HG03558 (cell line): ENCODE measurements at regions not wholly inside any gene's neighbourhood (a gene's known extent, or its start where the extent isn't known, plus 50 kb on each side); places are given as distances from the start of the nearest gene placed in this dataset.

Experiments used
- ATAC-seq: cut with Tn5 transposase; IDR thresholded peaks from one replicate; pipeline ENCODE4 v1.9.1; 2021; ENCODE audit warnings: moderate number of reproducible peaks; ENCODE audit not compliant: unreplicated experiment; ENCODE audit errors: extremely low read depth

- no peak for ATAC-seq
Observed at GRCh38 chr2:150169237-150169629, 318.2 kb downstream of the RND3 start.

GRCh38 chr2:150168595-150169236 is 318.8 kb downstream of the RND3 start:
- ATAC-seq = no peak

- peak; percentile 95 for ATAC-seq
Observed at GRCh38 chr2:150167711-150168110, 319.8 kb downstream of the RND3 start.

GRCh38 chr2:150166313-150167051 is 321.0 kb downstream of the RND3 start:
- ATAC-seq = no peak

- ATAC-seq = no peak
Observed at GRCh38 chr2:150165988-150166312, 321.5 kb downstream of the RND3 start.

GRCh38 chr2:150165442-150165841 is 322.0 kb downstream of the RND3 start:
- ATAC-seq = no peak

- ATAC-seq = no peak
Observed at GRCh38 chr2:150162241-150162942, 325.1 kb downstream of the RND3 start.

GRCh38 chr2:150160058-150160457 is 327.4 kb downstream of the RND3 start:
- ATAC-seq = no peak

- no peak for ATAC-seq
Observed at GRCh38 chr2:150159300-150159699, 328.2 kb downstream of the RND3 start.

GRCh38 chr2:150156876-150157275 is 330.6 kb downstream of the RND3 start:
- ATAC-seq = no peak

GRCh38 chr2:150156415-150156814 is 331.1 kb downstream of the RND3 start:
- ATAC-seq = no peak

GRCh38 chr2:150154308-150154797 is 333.1 kb downstream of the RND3 start:
- no peak for ATAC-seq

GRCh38 chr2:150153646-150154307 is 333.7 kb downstream of the RND3 start:
- no peak for ATAC-seq

GRCh38 chr2:150152230-150152629 is 335.2 kb downstream of the RND3 start:
- no peak for ATAC-seq

- no peak for ATAC-seq
Observed at GRCh38 chr2:150150144-150150543, 337.3 kb downstream of the RND3 start.

- no peak for ATAC-seq
Observed at GRCh38 chr2:150147889-150148683, 339.4 kb downstream of the RND3 start.

GRCh38 chr2:150146879-150147278 is 340.6 kb downstream of the RND3 start:
- no peak for ATAC-seq

GRCh38 chr2:150145299-150145692 is 342.2 kb downstream of the RND3 start:
- ATAC-seq = no peak

GRCh38 chr2:150144546-150145298 is 342.7 kb downstream of the RND3 start:
- no peak for ATAC-seq
